ENCODE measurements at regions not wholly inside any gene's neighbourhood (a gene's known extent, or its start where the extent isn't known, plus 50 kb on each side); places are given as distances from the start of the nearest gene placed in this dataset.

DNA sequence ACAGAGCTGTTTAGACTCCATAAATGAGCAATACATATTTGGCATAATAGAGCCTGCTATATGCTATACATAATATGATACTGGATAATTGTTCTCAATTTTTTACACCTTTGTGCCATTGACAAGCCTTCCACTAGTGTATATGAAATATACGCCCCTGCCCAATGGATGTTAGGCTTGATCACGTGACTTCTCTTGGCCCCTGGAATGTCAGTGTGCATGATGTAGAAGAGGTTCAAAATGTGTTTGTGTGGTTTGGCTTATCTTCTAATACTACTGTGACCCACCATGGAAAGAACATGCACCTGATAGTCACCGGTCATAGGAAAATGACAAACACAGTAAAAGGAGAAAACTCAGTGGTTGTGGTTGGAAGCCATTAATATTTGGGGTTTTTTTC is 479.4 kb downstream of the PCDH20 start:
- H3K4me3 ChIP-seq, result no peak overlapping the region
- no peaks in the 10 kb centered on the region for H3K27me3 ChIP-seq
- no peaks in the 10 kb centered on the region for H4K20me1 ChIP-seq (ENCODE audit: insufficient read depth, poor library complexity, severe bottlenecking)
- no peak overlapping the region for H3K4me2 ChIP-seq
- no peak overlapping the region for H3K27ac ChIP-seq
- DNase-seq (ENCODE audit: low spot score), result no peak
- no peak overlapping the region for H2AFZ ChIP-seq
- 57% methylated on average over 3 of the region's 3 CpGs for WGBS (ENCODE audit: low lambda C conversion rate, missing lambda C conversion rate)
- no peaks in the 10 kb centered on the region for H3K4me1 ChIP-seq (ENCODE audit: insufficient read depth)
- TF ChIP-seq, protein P1, sequence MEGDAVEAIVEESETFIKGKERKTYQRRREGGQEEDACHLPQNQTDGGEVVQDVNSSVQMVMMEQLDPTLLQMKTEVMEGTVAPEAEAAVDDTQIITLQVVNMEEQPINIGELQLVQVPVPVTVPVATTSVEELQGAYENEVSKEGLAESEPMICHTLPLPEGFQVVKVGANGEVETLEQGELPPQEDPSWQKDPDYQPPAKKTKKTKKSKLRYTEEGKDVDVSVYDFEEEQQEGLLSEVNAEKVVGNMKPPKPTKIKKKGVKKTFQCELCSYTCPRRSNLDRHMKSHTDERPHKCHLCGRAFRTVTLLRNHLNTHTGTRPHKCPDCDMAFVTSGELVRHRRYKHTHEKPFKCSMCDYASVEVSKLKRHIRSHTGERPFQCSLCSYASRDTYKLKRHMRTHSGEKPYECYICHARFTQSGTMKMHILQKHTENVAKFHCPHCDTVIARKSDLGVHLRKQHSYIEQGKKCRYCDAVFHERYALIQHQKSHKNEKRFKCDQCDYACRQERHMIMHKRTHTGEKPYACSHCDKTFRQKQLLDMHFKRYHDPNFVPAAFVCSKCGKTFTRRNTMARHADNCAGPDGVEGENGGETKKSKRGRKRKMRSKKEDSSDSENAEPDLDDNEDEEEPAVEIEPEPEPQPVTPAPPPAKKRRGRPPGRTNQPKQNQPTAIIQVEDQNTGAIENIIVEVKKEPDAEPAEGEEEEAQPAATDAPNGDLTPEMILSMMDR (IDR thresholded peaks at IDR 0.05; ENCODE audit: poor library complexity), result no peak
- TF ChIP-seq EZH2phosphoT487 (IDR thresholded peaks at IDR 0.05; ENCODE audit: low read depth, severe bottlenecking, unreplicated experiment) (no peak), EZH2 (IDR thresholded peaks at IDR 0.05; ENCODE audit: borderline replicate concordance) (no peak)
- no peaks in the 10 kb centered on the region for H3K9me2 ChIP-seq (replicated peaks; ENCODE audit: insufficient read depth)
- H3K36me3 ChIP-seq (replicated peaks; ENCODE audit: insufficient read depth, low read depth), result no peaks in the 10 kb centered on the region
- H3K79me2 ChIP-seq, result no peaks in the 10 kb centered on the region
- H3K9me3 ChIP-seq (ENCODE audit: low read depth), result no peaks in the 10 kb centered on the region

DNA sequence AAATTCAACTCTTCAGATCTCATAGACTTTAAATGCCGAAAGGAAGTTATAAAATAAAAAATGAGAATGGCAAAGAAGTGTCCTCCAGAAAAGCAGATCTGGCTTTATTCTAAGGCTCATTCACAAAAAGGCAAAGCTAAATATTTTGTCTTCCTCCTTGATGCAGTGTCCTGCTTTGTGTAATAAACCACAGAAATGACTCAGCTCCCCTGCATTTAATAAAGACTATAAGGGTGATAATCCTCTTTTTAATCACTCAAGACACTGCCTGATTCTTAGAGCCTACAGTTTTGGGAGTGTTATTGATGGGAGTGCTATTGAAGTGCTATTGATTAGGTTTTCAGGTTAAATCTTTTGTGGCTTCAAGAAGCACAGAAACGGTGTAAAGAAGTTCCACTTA is 482.0 kb downstream of the PCDH20 start:
- H3K9me3 ChIP-seq (ENCODE audit: low read depth), result no peaks in the 10 kb centered on the region
- 85% methylated on average over 2 of the region's 2 CpGs for WGBS (ENCODE audit: low lambda C conversion rate, missing lambda C conversion rate)
- no peak overlapping the region for H2AFZ ChIP-seq
- H3K79me2 ChIP-seq, result no peaks in the 10 kb centered on the region
- no peaks in the 10 kb centered on the region for H3K9me2 ChIP-seq (replicated peaks; ENCODE audit: insufficient read depth)
- H3K4me2 ChIP-seq, result no peak overlapping the region
- H3K27me3 ChIP-seq, result no peaks in the 10 kb centered on the region
- no peaks in the 10 kb centered on the region for H3K4me1 ChIP-seq (ENCODE audit: insufficient read depth)
- no peak for DNase-seq (ENCODE audit: low spot score)
- no peaks in the 10 kb centered on the region for H4K20me1 ChIP-seq (ENCODE audit: insufficient read depth, poor library complexity, severe bottlenecking)
- H3K4me3 ChIP-seq, result no peak overlapping the region
- TF ChIP-seq, protein P1 (IDR thresholded peaks at IDR 0.05; ENCODE audit: poor library complexity), result no peak
- no peak for TF ChIP-seq EZH2 (IDR thresholded peaks at IDR 0.05; ENCODE audit: borderline replicate concordance)
- H3K27ac ChIP-seq, result no peak overlapping the region
- no peaks in the 10 kb centered on the region for H3K36me3 ChIP-seq (replicated peaks; ENCODE audit: insufficient read depth, low read depth)

DNA sequence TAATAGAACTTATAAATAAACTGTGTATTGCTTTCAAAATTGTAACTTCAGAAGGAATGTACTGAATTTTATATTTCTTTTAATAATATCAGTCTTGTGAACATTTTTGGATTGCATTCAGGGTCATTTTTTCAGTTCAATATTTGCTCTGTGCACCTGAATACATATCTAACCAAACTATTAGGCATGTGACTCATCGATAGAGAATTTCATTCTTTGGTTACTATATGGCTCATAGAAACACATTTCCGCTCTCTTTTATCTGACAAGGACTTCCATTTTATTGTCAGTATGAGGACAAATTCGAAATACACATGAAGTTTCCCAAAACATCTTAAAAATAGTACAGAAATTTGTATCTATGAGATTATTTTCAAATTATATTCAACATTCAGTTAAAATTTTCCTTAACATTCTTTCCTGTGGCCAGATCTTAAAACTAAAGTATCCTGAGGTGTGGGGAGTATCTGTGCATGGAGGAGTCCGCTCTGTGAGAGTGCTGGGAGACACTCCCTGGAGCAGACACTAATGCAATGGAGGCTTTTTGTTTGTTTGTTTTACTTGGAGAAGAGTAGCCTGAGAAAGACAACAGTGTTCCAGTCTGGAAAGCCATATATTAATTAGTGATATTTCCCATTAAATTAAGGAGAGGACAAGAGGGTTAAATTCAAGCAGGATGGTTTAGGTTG is 483.6 kb downstream of the PCDH20 start:
- no peak for DNase-seq (ENCODE audit: low spot score)
- Histone ChIP-seq H3K79me2 (no peaks in the 10 kb centered on the region), H3K27ac (no peak overlapping the region), H3K4me1 (ENCODE audit: insufficient read depth) (no peaks in the 10 kb centered on the region), H2AFZ (no peak overlapping the region), H3K4me3 (no peak overlapping the region), H3K9me3 (ENCODE audit: low read depth) (no peaks in the 10 kb centered on the region), H3K27me3 (no peaks in the 10 kb centered on the region), H4K20me1 (ENCODE audit: insufficient read depth, poor library complexity, severe bottlenecking) (no peaks in the 10 kb centered on the region), H3K36me3 (replicated peaks; ENCODE audit: insufficient read depth, low read depth) (no peaks in the 10 kb centered on the region), H3K9me2 (replicated peaks; ENCODE audit: insufficient read depth) (no peaks in the 10 kb centered on the region), H3K4me2 (no peak overlapping the region)
- 63% methylated on average over 4 of the region's 4 CpGs for WGBS (ENCODE audit: low lambda C conversion rate, missing lambda C conversion rate)
- TF ChIP-seq, protein P1 (IDR thresholded peaks at IDR 0.05; ENCODE audit: poor library complexity), result no peak
- TF ChIP-seq EZH2 (IDR thresholded peaks at IDR 0.05; ENCODE audit: borderline replicate concordance) (no peak), EZH2phosphoT487 (IDR thresholded peaks at IDR 0.05; ENCODE audit: low read depth, severe bottlenecking, unreplicated experiment) (no peak)

Data from hepatocyte (in vitro differentiated cells).